ENCODE measurements at regions not wholly inside any gene's neighbourhood (a gene's known extent, or its start where the extent isn't known, plus 50 kb on each side); places are given as distances from the start of the nearest gene placed in this dataset.

GRCh38 chr14:96627386-96627785 is 125.2 kb downstream of the PAPOLA start (continued):
- TF ChIP-seq, protein P1, sequence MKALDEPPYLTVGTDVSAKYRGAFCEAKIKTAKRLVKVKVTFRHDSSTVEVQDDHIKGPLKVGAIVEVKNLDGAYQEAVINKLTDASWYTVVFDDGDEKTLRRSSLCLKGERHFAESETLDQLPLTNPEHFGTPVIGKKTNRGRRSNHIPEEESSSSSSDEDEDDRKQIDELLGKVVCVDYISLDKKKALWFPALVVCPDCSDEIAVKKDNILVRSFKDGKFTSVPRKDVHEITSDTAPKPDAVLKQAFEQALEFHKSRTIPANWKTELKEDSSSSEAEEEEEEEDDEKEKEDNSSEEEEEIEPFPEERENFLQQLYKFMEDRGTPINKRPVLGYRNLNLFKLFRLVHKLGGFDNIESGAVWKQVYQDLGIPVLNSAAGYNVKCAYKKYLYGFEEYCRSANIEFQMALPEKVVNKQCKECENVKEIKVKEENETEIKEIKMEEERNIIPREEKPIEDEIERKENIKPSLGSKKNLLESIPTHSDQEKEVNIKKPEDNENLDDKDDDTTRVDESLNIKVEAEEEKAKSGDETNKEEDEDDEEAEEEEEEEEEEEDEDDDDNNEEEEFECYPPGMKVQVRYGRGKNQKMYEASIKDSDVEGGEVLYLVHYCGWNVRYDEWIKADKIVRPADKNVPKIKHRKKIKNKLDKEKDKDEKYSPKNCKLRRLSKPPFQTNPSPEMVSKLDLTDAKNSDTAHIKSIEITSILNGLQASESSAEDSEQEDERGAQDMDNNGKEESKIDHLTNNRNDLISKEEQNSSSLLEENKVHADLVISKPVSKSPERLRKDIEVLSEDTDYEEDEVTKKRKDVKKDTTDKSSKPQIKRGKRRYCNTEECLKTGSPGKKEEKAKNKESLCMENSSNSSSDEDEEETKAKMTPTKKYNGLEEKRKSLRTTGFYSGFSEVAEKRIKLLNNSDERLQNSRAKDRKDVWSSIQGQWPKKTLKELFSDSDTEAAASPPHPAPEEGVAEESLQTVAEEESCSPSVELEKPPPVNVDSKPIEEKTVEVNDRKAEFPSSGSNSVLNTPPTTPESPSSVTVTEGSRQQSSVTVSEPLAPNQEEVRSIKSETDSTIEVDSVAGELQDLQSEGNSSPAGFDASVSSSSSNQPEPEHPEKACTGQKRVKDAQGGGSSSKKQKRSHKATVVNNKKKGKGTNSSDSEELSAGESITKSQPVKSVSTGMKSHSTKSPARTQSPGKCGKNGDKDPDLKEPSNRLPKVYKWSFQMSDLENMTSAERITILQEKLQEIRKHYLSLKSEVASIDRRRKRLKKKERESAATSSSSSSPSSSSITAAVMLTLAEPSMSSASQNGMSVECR (CRISPR knock-in tag; IDR thresholded peaks at IDR 0.05): no peak
- no peak for TF ChIP-seq ETV6 (IDR thresholded peaks at IDR 0.05; ENCODE audit: borderline replicate concordance in 1 of 2, low read depth in 2 of 2, low read length in 1 of 2)
- TF ChIP-seq ETV6 (CRISPR knock-in tag; IDR thresholded peaks at IDR 0.05; ENCODE audit: borderline replicate concordance): no peak

GRCh38 chr14:96627811-96628775 is 125.9 kb downstream of the PAPOLA start:
- H3K9me3 ChIP-seq (replicated peaks; ENCODE audit: control insufficient read depth, insufficient read depth, low read depth, low read length): no peaks in the 10 kb centered on the region
- 2% methylated on average over 10 of the region's 10 CpGs for WGBS (ENCODE audit: insufficient coverage, low coverage, missing lambda C conversion rate)
- BruUV-seq (replicated peaks): no TSS peak
- no peak overlapping the region for H3K4me3 ChIP-seq
- no peak overlapping the region for H3K9ac ChIP-seq (ENCODE audit: insufficient read depth in 1 of 2, low read depth in 2 of 2, low read length in 2 of 2)
- DNase-seq (ENCODE audit: extremely low read depth in 1 of 4, low spot score in 3 of 4) (no peak), ATAC-seq (no peak), FAIRE-seq (no peak)
- H3K27ac ChIP-seq (ENCODE audit: extremely low read depth, low read depth, low read length): no peak overlapping the region
- ChIA-PET POLR2A (no interaction called here), CTCF (ENCODE audit: low intra/inter-chr PET ratio) (no interaction called here)
- H3K36me3 ChIP-seq (ENCODE audit: control insufficient read depth, insufficient read depth, low read length): no peaks in the 10 kb centered on the region
- no peaks in the 10 kb centered on the region for H4K20me1 ChIP-seq (replicated peaks; ENCODE audit: control insufficient read depth, insufficient read depth, low read length)
- H3K4me2 ChIP-seq (ENCODE audit: insufficient read depth, low read length): no peak overlapping the region
- intact Hi-C loops (cut with micrococcal nuclease): no loop called here
- H3K4me1 ChIP-seq (replicated peaks in 1 of 2; ENCODE audit: control insufficient read depth in 2 of 2, insufficient read depth in 2 of 2, low read length in 2 of 2): peaks cover 7 to 12% of the 10 kb centered on the region in 2 experiments; a peak in 3 of 5 replicates
- H3K79me2 ChIP-seq (ENCODE audit: control insufficient read depth, insufficient read depth, low read length): no peaks in the 10 kb centered on the region
- in situ Hi-C loops (cut with MboI): no loop called here
- H3K27me3 ChIP-seq (ENCODE audit: control insufficient read depth in 2 of 2, insufficient read depth in 2 of 2, low read length in 2 of 2): peaks cover 28 to 81% of the 10 kb centered on the region in 2 experiments
- H2AFZ ChIP-seq (ENCODE audit: low read depth, low read length): no peak overlapping the region
- no peaks in the 10 kb centered on the region for H3K9me1 ChIP-seq (ENCODE audit: control insufficient read depth, insufficient read depth, low read length)
- TF ChIP-seq FOXM1 (IDR thresholded peaks at IDR 0.05; ENCODE audit: low read depth): no peak
- no peak for TF ChIP-seq FOXM1 (CRISPR knock-in tag; IDR thresholded peaks at IDR 0.05; ENCODE audit: low read depth)
- TF ChIP-seq, protein P2, sequence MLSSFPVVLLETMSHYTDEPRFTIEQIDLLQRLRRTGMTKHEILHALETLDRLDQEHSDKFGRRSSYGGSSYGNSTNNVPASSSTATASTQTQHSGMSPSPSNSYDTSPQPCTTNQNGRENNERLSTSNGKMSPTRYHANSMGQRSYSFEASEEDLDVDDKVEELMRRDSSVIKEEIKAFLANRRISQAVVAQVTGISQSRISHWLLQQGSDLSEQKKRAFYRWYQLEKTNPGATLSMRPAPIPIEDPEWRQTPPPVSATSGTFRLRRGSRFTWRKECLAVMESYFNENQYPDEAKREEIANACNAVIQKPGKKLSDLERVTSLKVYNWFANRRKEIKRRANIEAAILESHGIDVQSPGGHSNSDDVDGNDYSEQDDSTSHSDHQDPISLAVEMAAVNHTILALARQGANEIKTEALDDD (IDR thresholded peaks at IDR 0.05): no peak
- TF ChIP-seq NCOA4 (IDR thresholded peaks at IDR 0.05; ENCODE audit: partially characterized antibody): no peak
- TF ChIP-seq, protein P3, sequence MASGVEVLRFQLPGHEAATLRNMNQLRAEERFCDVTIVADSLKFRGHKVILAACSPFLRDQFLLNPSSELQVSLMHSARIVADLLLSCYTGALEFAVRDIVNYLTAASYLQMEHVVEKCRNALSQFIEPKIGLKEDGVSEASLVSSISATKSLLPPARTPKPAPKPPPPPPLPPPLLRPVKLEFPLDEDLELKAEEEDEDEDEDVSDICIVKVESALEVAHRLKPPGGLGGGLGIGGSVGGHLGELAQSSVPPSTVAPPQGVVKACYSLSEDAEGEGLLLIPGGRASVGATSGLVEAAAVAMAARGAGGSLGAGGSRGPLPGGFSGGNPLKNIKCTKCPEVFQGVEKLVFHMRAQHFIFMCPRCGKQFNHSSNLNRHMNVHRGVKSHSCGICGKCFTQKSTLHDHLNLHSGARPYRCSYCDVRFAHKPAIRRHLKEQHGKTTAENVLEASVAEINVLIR (CRISPR knock-in tag; IDR thresholded peaks at IDR 0.05): no peak
- no peak for TF ChIP-seq ZNF3 (CRISPR knock-in tag; IDR thresholded peaks at IDR 0.05)
- TF ChIP-seq KAT7 (CRISPR knock-in tag; IDR thresholded peaks at IDR 0.05; ENCODE audit: borderline replicate concordance): no peak
- TF ChIP-seq, protein P4, sequence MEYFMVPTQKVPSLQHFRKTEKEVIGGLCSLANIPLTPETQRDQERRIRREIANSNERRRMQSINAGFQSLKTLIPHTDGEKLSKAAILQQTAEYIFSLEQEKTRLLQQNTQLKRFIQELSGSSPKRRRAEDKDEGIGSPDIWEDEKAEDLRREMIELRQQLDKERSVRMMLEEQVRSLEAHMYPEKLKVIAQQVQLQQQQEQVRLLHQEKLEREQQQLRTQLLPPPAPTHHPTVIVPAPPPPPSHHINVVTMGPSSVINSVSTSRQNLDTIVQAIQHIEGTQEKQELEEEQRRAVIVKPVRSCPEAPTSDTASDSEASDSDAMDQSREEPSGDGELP (CRISPR knock-in tag; IDR thresholded peaks at IDR 0.05; ENCODE audit: borderline replicate concordance): no peak
- no peak for TF ChIP-seq SRF (CRISPR knock-in tag; IDR thresholded peaks at IDR 0.05)

Data from K562 (cell line).